HCT116 (cell line): ENCODE measurements at regions not wholly inside any gene's neighbourhood (a gene's known extent, or its start where the extent isn't known, plus 50 kb on each side); places are given as distances from the start of the nearest gene placed in this dataset.

Source experiments
- EZH2 ChIP-seq: fragments of 200-600 bp; sonication (generic); IDR thresholded peaks from 2 replicates; pipeline ENCODE4 v1.6.1; 2017; ENCODE audit warnings: antibody characterized with exemption, mixed run types
- FOSL1 ChIP-seq: IDR thresholded peaks from 2 replicates; pipeline ENCODE4 v1.6.1; 2012; ENCODE audit warnings: low read depth
- POLR2AphosphoS5 ChIP-seq: IDR thresholded peaks from 2 replicates; pipeline ENCODE4 v1.6.1; 2011; ENCODE audit warnings: mild to moderate bottlenecking, low read depth, low read length, moderate library complexity

DNA sequence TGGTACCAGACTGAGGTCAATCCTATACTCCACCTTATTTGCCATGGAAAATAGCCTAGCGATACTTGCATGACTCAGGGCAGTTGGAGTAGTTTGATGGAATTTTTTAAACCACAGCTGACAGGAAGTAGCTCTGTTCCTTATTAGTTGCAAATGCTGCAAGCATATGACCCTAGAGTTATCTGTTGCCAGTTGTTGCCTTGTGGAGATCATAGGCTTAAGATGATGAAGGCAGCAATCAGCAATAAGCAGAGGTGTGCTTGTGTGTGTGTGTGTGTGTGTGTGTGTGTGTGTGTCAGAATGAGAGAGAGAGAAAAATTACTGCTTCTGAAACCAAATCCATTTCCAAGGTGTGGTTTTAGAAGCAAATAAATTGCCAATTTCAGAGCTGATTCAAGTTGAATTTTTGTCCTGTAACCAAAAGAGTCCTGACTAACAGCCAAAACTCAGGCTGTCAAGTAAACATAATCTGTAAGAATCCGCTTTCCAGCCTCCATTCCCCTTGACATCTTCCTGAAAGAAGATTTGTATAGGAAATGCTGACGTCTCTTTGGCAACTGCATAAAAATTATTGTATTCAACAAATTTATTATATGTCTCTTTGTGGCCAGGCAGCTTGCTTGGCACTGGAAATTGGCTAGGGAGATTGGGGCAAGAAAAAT, 141.2 kb downstream of the SERPINI1 start (continued):
- no peak for TF ChIP-seq POLR2AphosphoS5
- no peak for TF ChIP-seq EZH2
- peak; percentile 42 for TF ChIP-seq FOSL1
